Smooth muscle cell (in vitro differentiated cells): ENCODE measurements at regions not wholly inside any gene's neighbourhood (a gene's known extent, or its start where the extent isn't known, plus 50 kb on each side); places are given as distances from the start of the nearest gene placed in this dataset.

Experiments used
- DNase-seq: peaks from one replicate; lab custom pipeline; 2025; ENCODE audit not compliant: unreplicated experiment; lab: John Stamatoyannopoulos, UW
- H2AFZ ChIP-seq: fragments of 200-600 bp; sonication (generic); 2 replicates; pipeline ENCODE4 v1.6.0; 2016; ENCODE audit warnings: antibody characterized with exemption, low read depth, mild to moderate bottlenecking
- H3F3A ChIP-seq: fragments of 200-600 bp; sonication (generic); 2 replicates; pipeline ENCODE4 v1.6.0; 2017; ENCODE audit warnings: antibody characterized with exemption, low read depth
- H3K27ac ChIP-seq: fragments of 200-600 bp; sonication (generic); 2 replicates; pipeline ENCODE4 v1.5.1; 2016; ENCODE audit warnings: low read depth, mild to moderate bottlenecking
- H3K27me3 ChIP-seq: fragments of 200-600 bp; sonication (generic); 2 replicates; pipeline ENCODE4 v1.6.1; 2016; ENCODE audit warnings: low read depth, mild to moderate bottlenecking
- H3K36me3 ChIP-seq: fragments of 200-600 bp; sonication (generic); 2 replicates; pipeline ENCODE4 v1.5.1; 2016; ENCODE audit warnings: low read depth
- H3K4me1 ChIP-seq: fragments of 200-600 bp; sonication (generic); 2 replicates; pipeline ENCODE4 v1.5.1; 2016; ENCODE audit warnings: low read depth
- H3K4me2 ChIP-seq: fragments of 200-600 bp; sonication (generic); 2 replicates; pipeline ENCODE4 v1.6.0; 2016; ENCODE audit warnings: mild to moderate bottlenecking
- H3K4me3 ChIP-seq: fragments of 200-600 bp; sonication (generic); 2 replicates; pipeline ENCODE4 v1.5.1; 2016; ENCODE audit warnings: mild to moderate bottlenecking
- H3K79me2 ChIP-seq: fragments of 200-600 bp; sonication (generic); 2 replicates; pipeline ENCODE4 v1.6.0; 2016; ENCODE audit warnings: low read depth, mild to moderate bottlenecking
- H3K9ac ChIP-seq: fragments of 200-600 bp; sonication (generic); 2 replicates; pipeline ENCODE4 v1.6.0; 2016; ENCODE audit warnings: low read depth
- H3K9me3 ChIP-seq: fragments of 200-600 bp; sonication (generic); replicated peaks from 2 replicates; pipeline ENCODE4 v1.5.1; 2016; ENCODE audit warnings: low read depth
- H4K20me1 ChIP-seq: fragments of 200-600 bp; sonication (generic); 2 replicates; pipeline ENCODE4 v1.6.0; 2016; ENCODE audit warnings: low read depth
- CTCF ChIP-seq: fragments of 200-600 bp; sonication (generic); IDR thresholded peaks from 2 replicates; pipeline ENCODE4 v1.5.1; 2017; ENCODE audit warnings: borderline replicate concordance, mild to moderate bottlenecking, antibody characterized with exemption; ENCODE audit not compliant: insufficient read depth, poor library complexity, severe bottlenecking
- WGBS: methylation state at CpG from one replicate; pipeline ENCODE4 v1.1.7; 2016; ENCODE audit warnings: low lambda C conversion rate; 5-methylcytosine and 5-hydroxymethylcytosine counted together

GRCh38 chr2:88263861-88264260 is 93.7 kb downstream of the THNSL2 start:
- no peak for TF ChIP-seq CTCF
- no peaks in the 10 kb centered on the region for H4K20me1 ChIP-seq
- no peak overlapping the region for H3K4me2 ChIP-seq
- no peak overlapping the region for H2AFZ ChIP-seq
- H3F3A ChIP-seq, result no peaks in the 10 kb centered on the region
- no peaks in the 10 kb centered on the region for H3K27me3 ChIP-seq
- no peaks in the 10 kb centered on the region for H3K36me3 ChIP-seq
- 91% methylated on average over 5 of the region's 5 CpGs for WGBS
- no peak overlapping the region for H3K27ac ChIP-seq
- H3K79me2 ChIP-seq, result no peaks in the 10 kb centered on the region
- H3K9ac ChIP-seq, result no peak overlapping the region
- H3K4me1 ChIP-seq, result no peaks in the 10 kb centered on the region
- H3K4me3 ChIP-seq, result no peak overlapping the region
- no peak for DNase-seq
- H3K9me3 ChIP-seq, result no peaks in the 10 kb centered on the region

- H3K4me2 ChIP-seq, result no peak overlapping the region
- DNase-seq, result no peak
- no peak overlapping the region for H3K4me3 ChIP-seq
- H3K4me1 ChIP-seq, result no peaks in the 10 kb centered on the region
- no peak for TF ChIP-seq CTCF
- no peak overlapping the region for H2AFZ ChIP-seq
- no peaks in the 10 kb centered on the region for H4K20me1 ChIP-seq
- no peaks in the 10 kb centered on the region for H3K79me2 ChIP-seq
- H3K27me3 ChIP-seq, result no peaks in the 10 kb centered on the region
- H3K27ac ChIP-seq, result no peak overlapping the region
- H3K36me3 ChIP-seq, result no peaks in the 10 kb centered on the region
- WGBS, result 57% methylated on average over 4 of the region's 4 CpGs
- no peaks in the 10 kb centered on the region for H3K9me3 ChIP-seq
- H3K9ac ChIP-seq, result no peak overlapping the region
- H3F3A ChIP-seq, result no peaks in the 10 kb centered on the region
Measured at GRCh38 chr2:88261725-88262124, 91.6 kb downstream of the THNSL2 start.

- H2AFZ ChIP-seq, result no peak overlapping the region
- no peaks in the 10 kb centered on the region for H4K20me1 ChIP-seq
- no peak for TF ChIP-seq CTCF
- no peaks in the 10 kb centered on the region for H3F3A ChIP-seq
- H3K4me3 ChIP-seq, result no peak overlapping the region
- H3K36me3 ChIP-seq, result no peaks in the 10 kb centered on the region
- H3K9ac ChIP-seq, result no peak overlapping the region
- no peaks in the 10 kb centered on the region for H3K4me1 ChIP-seq
- H3K79me2 ChIP-seq, result no peaks in the 10 kb centered on the region
- DNase-seq, result no peak
- H3K9me3 ChIP-seq, result no peaks in the 10 kb centered on the region
- H3K27ac ChIP-seq, result no peak overlapping the region
- WGBS, result 64% methylated on average over 2 of the region's 2 CpGs
- no peak overlapping the region for H3K4me2 ChIP-seq
- H3K27me3 ChIP-seq, result peaks cover 9% of the 10 kb centered on the region
Measured at GRCh38 chr2:88258208-88258607, 88.1 kb downstream of the THNSL2 start.

DNA sequence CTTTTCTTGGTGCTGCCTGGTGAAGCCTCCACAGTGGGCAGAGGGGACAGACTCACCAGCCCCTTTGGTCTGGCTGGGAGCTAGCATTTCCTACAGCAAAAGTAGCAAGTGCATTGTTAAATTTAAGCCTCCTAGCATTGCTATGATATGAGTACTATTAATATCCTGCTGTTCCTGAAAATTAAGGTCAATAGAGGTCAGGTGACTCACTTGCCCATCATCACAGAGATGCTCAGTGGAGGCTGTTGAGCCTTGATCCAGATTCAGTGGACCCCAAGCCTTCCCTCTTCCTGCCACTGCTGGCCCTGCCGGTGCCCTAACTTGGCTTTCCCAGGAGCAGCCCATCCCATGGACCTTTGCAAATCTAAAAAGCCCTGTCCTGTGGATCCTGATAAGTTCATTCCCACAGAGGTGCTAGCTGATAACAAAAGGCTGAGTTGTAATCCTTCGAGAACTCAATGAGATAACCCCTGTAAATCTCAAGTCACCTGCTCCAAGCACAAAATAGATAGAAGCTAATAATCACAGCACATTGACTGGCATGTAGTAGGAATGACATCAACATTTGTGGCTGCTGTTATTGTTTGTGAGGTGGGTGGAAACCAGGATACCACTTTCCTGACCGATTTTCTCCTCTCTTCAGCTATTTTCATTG is 84.4 kb downstream of the THNSL2 start:
- Histone ChIP-seq H3K27me3 (peaks cover 11% of the 10 kb centered on the region), H3K36me3 (no peaks in the 10 kb centered on the region), H3K4me2 (no peak overlapping the region), H3K4me1 (no peaks in the 10 kb centered on the region), H3K9ac (no peak overlapping the region), H2AFZ (no peak overlapping the region), H3K9me3 (no peaks in the 10 kb centered on the region), H3K79me2 (no peaks in the 10 kb centered on the region), H3K27ac (no peak overlapping the region), H3K4me3 (no peak overlapping the region), H3F3A (no peaks in the 10 kb centered on the region), H4K20me1 (no peaks in the 10 kb centered on the region)
- no peak for TF ChIP-seq CTCF
- DNase-seq, result no peak
- WGBS, result 79% methylated on average over 3 of the region's 3 CpGs
